Kidney capillary endothelial cell (primary cell): ENCODE measurements at regions not wholly inside any gene's neighbourhood (a gene's known extent, or its start where the extent isn't known, plus 50 kb on each side); places are given as distances from the start of the nearest gene placed in this dataset.

Source experiments
- DNase-seq: peaks from one replicate; pipeline ENCODE4 v3.0.0-alpha.2; 2018; ENCODE audit warnings: low spot score

DNA sequence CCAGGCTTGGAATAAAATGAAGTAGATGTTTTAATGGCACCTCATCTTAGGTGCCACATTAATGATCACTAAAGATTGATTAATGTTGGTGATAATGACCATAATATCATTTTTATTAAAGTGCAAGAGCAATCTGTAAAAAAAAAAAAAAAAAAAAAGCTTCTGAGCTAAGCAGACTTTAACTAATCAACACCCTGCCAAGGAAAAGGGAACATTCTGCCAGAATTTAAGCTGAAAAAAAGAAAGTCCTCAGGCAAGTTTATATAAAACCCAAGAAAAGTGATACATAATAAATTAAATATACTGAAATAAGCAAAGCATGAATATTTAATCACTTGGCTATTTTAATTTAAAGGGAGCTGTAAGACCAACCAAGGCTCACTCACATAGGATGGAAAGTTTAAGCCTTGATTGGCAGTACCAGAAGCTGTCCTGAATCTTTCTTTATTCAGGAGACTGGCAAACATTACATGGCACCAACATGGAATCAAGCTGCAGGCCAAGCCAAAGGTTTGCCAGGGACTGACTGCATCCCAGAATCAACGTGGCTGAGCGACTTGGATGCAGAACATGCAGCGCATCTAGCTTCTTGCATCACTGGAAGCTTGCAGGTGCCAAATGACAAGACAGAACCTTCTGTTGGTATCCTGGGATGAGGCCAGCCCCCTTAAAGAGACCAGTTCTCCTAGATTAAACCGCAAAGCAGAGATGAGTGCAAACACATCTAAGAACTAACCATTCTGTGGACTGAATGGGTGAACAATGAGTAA is 413.6 kb downstream of the ENC1 start:
- no peak for DNase-seq

GRCh38 chr5:74225587-74225986 is 414.9 kb downstream of the ENC1 start:
- DNase-seq, result no peak

DNA sequence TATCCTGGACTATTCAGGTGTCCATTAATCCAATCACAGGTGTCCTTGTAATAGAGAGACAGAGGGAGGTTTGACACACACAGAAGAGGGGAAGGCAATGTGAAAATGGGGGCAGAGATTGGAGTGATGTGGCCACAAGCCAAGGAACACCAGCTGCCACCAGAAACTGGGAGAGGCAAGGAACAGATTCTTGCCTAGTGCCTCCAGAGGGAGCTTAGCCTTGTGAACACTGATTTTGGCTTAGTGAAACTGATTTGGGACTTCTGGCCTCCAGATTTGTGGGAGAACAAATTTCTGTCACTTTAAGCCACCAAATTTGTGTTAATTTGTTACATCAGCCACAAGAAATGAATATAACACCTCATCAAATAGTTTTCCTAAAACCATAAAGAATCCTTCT is 416.2 kb downstream of the ENC1 start:
- DNase-seq, result no peak

DNA sequence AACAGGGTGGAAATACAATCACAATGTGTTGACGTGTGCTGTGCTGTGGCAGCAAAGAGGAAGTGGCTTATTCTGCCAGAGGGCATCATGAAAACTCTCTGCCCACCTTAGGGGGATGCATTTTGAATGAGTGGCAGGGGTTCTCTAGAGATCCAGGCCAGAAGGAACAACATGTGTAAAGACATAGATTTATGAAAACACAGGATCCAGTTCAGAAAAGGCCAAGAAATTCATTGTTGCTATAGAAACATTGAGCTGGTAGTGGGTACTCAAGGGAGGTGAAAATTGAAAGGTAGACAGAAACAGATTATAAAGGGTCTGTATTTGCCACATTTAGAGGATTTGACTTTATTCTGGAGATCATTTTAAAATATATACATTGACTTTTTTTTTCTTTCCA is 417.7 kb downstream of the ENC1 start:
- no peak for DNase-seq

DNA sequence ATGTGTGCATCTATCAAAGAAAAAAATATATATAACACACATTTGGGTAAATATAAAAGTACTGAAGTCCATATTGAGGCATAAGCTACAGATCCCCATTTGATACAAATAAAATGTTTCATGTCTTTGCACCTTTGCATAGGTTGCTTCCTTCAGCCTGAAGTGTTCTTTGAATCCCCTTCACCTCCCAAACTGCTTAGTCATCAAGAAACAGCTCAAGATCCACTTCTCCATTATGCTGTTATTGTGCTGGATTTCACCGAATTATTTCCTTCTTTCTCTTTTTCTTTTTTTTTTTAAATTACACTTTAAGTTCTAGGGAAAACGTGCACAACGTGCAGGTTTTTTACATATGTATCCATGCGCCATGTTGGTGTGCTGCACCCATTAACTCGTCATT is 419.1 kb downstream of the ENC1 start:
- no peak for DNase-seq

DNA sequence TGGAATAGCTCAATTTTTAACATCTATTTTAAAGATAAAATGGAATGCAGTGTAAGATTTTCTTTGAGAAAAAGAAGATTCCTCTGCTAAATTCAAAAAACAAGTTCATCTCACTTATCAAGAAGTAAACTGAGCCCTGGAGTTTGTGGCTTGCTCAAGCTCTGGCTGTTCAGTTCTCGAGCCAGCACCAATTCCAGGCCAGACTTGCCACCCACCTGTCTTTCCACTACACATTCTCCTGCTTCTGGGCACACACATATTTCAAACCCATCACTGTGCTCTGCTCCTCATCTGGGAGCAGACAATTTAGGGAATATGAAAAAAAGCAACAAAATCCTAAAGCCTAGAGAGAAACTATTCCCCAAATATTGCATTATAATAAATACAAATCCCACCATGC is 424.5 kb downstream of the ENC1 start:
- no peak for DNase-seq

DNA sequence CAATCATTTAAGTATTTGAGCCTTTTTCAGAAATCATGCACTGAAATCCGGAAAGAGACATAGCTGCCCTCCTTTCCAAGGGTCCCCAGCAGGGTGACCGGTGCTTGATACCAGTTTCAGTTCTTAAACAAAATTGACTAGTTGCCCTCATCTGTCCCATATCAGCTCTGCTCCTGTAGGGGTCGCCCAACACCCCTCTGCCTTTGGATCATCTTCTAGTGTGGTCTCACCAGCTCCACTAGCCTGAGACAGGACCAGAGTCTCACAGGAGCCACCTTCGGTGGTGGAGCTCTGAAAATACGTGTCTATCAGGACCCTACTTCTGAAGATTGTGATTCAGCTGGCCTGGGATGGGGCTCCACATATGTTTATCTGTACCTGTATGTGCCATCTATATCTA is 428.2 kb downstream of the ENC1 start:
- no peak for DNase-seq

DNA sequence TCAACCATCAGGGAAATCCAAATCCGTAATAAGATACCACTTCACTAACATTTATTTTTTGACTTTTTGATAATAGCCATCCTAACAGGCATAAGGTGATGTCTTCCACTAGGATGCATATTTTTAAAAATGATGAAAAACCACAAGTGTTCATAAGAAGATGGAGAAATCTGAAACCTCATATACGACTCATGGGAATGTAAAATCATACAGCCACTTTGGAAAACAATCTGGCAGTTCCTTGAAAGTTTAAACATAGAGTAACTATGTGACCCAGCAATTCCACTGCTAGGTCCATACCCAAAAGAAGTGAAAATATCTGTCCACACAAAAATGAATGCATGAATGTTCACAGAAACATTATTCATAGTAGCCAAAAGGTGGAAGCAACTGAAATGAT is 431.0 kb downstream of the ENC1 start:
- no peak for DNase-seq

GRCh38 chr5:74206579-74207550 is 433.7 kb downstream of the ENC1 start:
- DNase-seq, result no peak

DNA sequence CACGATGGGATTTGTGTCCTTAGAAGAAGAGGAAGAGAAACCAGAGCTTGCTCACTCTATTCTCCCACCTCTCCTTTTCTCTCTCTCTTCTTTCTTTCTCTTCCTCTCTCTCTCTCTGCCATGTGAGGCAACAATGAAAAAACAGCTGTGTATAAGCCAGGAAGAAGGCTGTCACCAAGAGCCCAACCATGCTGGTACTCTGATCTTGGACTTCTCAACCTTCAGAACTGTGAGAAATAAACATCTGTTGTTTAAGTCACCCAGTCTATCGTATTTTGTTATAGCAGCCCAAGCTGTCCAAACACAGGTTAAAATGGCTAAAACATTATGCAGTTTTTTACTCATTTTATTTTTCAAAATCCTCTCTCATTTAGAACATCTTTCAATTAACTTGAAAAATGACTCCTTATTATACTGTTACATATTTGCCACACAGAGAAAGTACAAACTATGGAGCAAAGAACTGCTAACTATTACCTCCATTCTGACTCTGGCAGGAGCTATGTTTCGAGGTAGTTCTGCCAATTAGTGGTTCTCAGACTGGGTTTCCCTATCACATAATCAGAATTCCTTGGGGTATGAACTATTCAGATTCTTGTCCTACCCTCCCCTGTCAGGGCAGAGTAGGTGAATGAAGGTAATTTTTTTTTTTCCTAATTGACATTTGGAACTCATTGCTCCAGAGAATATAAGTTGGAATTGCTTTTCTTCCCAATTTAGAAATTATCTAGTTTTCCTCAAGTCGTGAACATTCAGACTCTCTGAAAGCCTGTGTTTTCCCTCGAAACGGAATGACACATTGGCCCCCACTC is 434.6 kb downstream of the ENC1 start:
- no peak for DNase-seq

GRCh38 chr5:74201334-74202081 is 439.0 kb downstream of the ENC1 start:
- peak; percentile 84 for DNase-seq

DNA sequence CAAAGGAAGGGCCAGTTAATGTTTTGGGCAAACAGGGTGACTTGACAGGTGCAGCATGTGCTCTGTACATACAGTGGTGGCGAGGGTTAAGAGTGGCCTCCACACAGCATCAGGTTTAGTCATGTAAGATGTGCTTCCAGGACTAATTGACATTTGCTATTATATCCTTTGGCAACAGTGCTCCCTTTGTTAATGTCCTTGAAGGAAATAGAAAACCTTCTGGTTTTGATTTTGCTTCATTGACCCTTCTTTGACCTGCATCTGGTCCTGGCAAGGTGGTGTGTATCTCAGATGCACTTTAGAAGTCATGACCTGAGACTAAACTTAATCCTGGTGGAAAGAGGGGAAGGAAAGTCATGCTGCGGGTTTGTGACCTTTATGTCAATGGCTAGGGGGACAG is 440.0 kb downstream of the ENC1 start:
- no peak for DNase-seq

GRCh38 chr5:74199436-74200210 is 440.9 kb downstream of the ENC1 start:
- no peak for DNase-seq

- DNase-seq, result no peak
Observed at GRCh38 chr5:74199005-74199404, 441.5 kb downstream of the ENC1 start.

- DNase-seq, result no peak
Observed at GRCh38 chr5:74198156-74198555, 442.4 kb downstream of the ENC1 start.

- DNase-seq, result no peak
Observed at GRCh38 chr5:74196233-74196632, 444.3 kb downstream of the ENC1 start.

GRCh38 chr5:74194196-74194595 is 446.3 kb downstream of the ENC1 start:
- DNase-seq, result no peak

GRCh38 chr5:74192606-74193299 is 447.8 kb downstream of the ENC1 start:
- no peak for DNase-seq

DNA sequence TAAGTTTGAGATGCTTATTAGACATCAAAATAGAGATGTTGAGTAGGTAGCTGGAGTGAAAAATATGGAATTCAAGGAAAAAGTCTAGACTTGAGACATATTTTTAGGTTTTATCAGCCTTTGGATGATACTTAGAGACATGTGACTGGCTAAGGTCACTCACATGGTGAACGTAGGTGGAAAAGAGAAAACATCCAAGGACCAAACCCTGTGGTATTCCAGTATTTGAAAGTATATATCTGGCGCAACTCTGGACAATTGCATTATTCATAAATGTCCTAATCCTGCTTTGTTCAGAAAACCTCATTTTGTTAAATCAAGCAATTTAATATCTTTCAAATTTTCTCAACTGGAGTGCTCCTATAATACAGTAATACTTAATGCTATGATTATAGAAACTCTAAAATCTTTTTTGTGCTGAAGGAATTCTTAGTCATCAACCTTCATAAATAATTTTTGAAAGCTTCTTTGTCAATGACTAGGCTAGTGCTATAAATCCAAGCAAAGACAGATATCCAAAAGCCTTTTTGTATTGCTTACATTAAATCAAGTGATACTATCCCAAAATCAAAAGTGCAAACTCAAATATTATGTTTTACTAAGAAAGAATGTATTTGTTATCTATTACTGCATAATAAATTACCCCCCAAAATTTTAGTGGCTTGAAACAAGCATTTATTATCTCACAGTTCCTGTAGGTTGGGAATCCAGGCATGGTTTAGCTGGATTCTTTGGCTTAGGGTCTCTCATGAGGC is 452.0 kb downstream of the ENC1 start:
- no peak for DNase-seq
